Right lung (tissue), 2 donors: ENCODE measurements at regions not wholly inside any gene's neighbourhood (a gene's known extent, or its start where the extent isn't known, plus 50 kb on each side); places are given as distances from the start of the nearest gene placed in this dataset.

Experiments
- DNase-seq, 2 donors: peaks; one replicate each; pipeline ENCODE4 v3.0.0-alpha.2; 2013

- DNase-seq, result no peak
These were observed 538.0 kb upstream of the PLXNA2 start for GRCh38 chr1:208782186-208782585.

- no peak for DNase-seq
These were observed 541.4 kb upstream of the PLXNA2 start for GRCh38 chr1:208785629-208786028.

GRCh38 chr1:208787219-208787618 lies 543.0 kb upstream of the PLXNA2 start:
- DNase-seq, result no peak

- no peak for DNase-seq
These were observed 543.9 kb upstream of the PLXNA2 start for GRCh38 chr1:208788013-208788540.

GRCh38 chr1:208791456-208791855 lies 547.3 kb upstream of the PLXNA2 start:
- no peak for DNase-seq

- DNase-seq, result no peak
These were observed 549.7 kb upstream of the PLXNA2 start for GRCh38 chr1:208793861-208794345.

- DNase-seq, result no peak
These were observed 555.0 kb upstream of the PLXNA2 start for GRCh38 chr1:208799186-208799585.

- no peak for DNase-seq
These were observed 559.0 kb upstream of the PLXNA2 start for GRCh38 chr1:208803011-208803811.

- no peak for DNase-seq
These were observed 563.4 kb upstream of the PLXNA2 start for GRCh38 chr1:208807446-208808127.

GRCh38 chr1:208808301-208808700 lies 564.1 kb upstream of the PLXNA2 start:
- no peak for DNase-seq

GRCh38 chr1:208809876-208810275 lies 565.7 kb upstream of the PLXNA2 start:
- no peak for DNase-seq

GRCh38 chr1:208818770-208819445 lies 574.7 kb upstream of the PLXNA2 start:
- no peak for DNase-seq

GRCh38 chr1:208820580-208821212 lies 576.5 kb upstream of the PLXNA2 start:
- no peak for DNase-seq

GRCh38 chr1:208821939-208822338 lies 577.8 kb upstream of the PLXNA2 start:
- no peak for DNase-seq

GRCh38 chr1:208825300-208825699 lies 581.1 kb upstream of the PLXNA2 start:
- no peak for DNase-seq

- no peak for DNase-seq
These were observed 585.4 kb upstream of the PLXNA2 start for GRCh38 chr1:208829595-208829994.

GRCh38 chr1:208834381-208835096 lies 590.4 kb upstream of the PLXNA2 start:
- DNase-seq, result no peak

- DNase-seq, result no peak
These were observed 590.9 kb upstream of the PLXNA2 start for GRCh38 chr1:208835097-208835463.

- DNase-seq, result no peak
These were observed 591.6 kb upstream of the PLXNA2 start for GRCh38 chr1:208835781-208836180.

GRCh38 chr1:208837242-208837641 lies 593.1 kb upstream of the PLXNA2 start:
- DNase-seq, result no peak

- DNase-seq, result no peak
These were observed 597.3 kb upstream of the PLXNA2 start for GRCh38 chr1:208841436-208841835.
